Ishikawa (cell line): ENCODE measurements at regions not wholly inside any gene's neighbourhood (a gene's known extent, or its start where the extent isn't known, plus 50 kb on each side); places are given as distances from the start of the nearest gene placed in this dataset.
A peak's percentile ranks its signal among the peaks of the same experiment; 100 is the strongest.

ENCODE experiments used
- CEBPB ChIP-seq: IDR thresholded peaks from 2 replicates; pipeline ENCODE4 v1.6.1; 2012
- CREB1 ChIP-seq: IDR thresholded peaks from 2 replicates; pipeline ENCODE4 v1.6.1; 2012; ENCODE audit warnings: low read depth
- EGR1 ChIP-seq: IDR thresholded peaks from 2 replicates; pipeline ENCODE4 v1.6.1; 2012
- EP300 ChIP-seq: IDR thresholded peaks from 2 replicates; pipeline ENCODE4 v1.6.1; 2012; ENCODE audit warnings: borderline replicate concordance
- FOXM1 ChIP-seq: IDR thresholded peaks from 2 replicates; pipeline ENCODE4 v1.6.1; 2012; ENCODE audit warnings: low read depth, borderline replicate concordance
- NFIC ChIP-seq: IDR thresholded peaks from 2 replicates; pipeline ENCODE4 v1.6.1; 2012
- RAD21 ChIP-seq: IDR thresholded peaks from 2 replicates; pipeline ENCODE4 v1.6.1; 2012; ENCODE audit warnings: low read depth
- REST ChIP-seq: IDR thresholded peaks from 2 replicates; pipeline ENCODE4 v1.6.1; 2012; ENCODE audit warnings: low read depth, mild to moderate bottlenecking
- TAF1 ChIP-seq: IDR thresholded peaks from 2 replicates; pipeline ENCODE4 v1.6.1; 2012; ENCODE audit warnings: low read depth, mild to moderate bottlenecking
- TCF12 ChIP-seq: IDR thresholded peaks from 2 replicates; pipeline ENCODE4 v1.6.1; 2012; ENCODE audit warnings: low read depth
- TEAD4 ChIP-seq: IDR thresholded peaks from 2 replicates; pipeline ENCODE4 v1.6.1; 2012
- USF1 ChIP-seq: IDR thresholded peaks from 2 replicates; pipeline ENCODE4 v1.6.1; 2012
- YY1 ChIP-seq: IDR thresholded peaks from 2 replicates; pipeline ENCODE4 v1.6.1; 2012; ENCODE audit warnings: low read depth
- ZBTB7A ChIP-seq: IDR thresholded peaks from 2 replicates; pipeline ENCODE4 v1.6.1; 2012; ENCODE audit warnings: low read depth
- TF ChIP-seq, protein P1 (sequence below): IDR thresholded peaks from 2 replicates; pipeline ENCODE4 v1.6.1; 2012

GRCh38 chr17:15828727-15829314 lies 96.7 kb downstream of the TBC1D26 start:
- TF ChIP-seq TEAD4 = 0 out of 2 replicates have a peak, but pooled peaks have one; percentile 6
- 0 out of 2 replicates have a peak, but pooled peaks have one; percentile 51 for TF ChIP-seq YY1
- TF ChIP-seq RAD21 = peak; percentile 86
- TF ChIP-seq NFIC = peak; percentile 63

DNA sequence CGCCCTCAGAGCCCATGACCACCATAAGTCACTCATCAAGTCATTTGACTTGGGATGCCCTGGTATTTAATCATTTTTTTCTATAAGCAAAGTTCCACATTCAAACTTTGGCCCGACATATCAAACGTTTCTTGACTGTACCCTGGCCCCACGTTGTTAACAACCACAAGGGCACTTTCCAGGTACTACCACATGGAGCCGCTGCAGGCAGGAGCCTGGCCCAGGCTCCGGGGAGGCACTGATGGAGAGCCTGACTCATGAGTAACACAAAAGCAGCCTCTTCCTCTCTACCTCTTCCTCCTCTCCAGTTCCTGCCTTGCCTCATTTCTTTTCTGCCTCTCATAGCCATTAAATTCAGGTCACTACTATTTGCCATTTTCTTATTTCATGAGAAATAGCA lies 95.9 kb upstream of the ADORA2B start:
- peak; percentile 70 for TF ChIP-seq RAD21

- no peak for TF ChIP-seq USF1
- no peak for TF ChIP-seq TCF12
- TF ChIP-seq CREB1 = no peak
- no peak for TF ChIP-seq EGR1
- TF ChIP-seq CEBPB = no peak
- no peak for TF ChIP-seq EP300
- TF ChIP-seq RAD21 = no peak; the same call in 1 of the 2 replicates
- TF ChIP-seq ZBTB7A = no peak
- no peak for TF ChIP-seq TEAD4
- TF ChIP-seq NFIC = no peak
- no peak for TF ChIP-seq FOXM1
Observed at GRCh38 chr17:15882058-15882720, 62.7 kb upstream of the ADORA2B start.

DNA sequence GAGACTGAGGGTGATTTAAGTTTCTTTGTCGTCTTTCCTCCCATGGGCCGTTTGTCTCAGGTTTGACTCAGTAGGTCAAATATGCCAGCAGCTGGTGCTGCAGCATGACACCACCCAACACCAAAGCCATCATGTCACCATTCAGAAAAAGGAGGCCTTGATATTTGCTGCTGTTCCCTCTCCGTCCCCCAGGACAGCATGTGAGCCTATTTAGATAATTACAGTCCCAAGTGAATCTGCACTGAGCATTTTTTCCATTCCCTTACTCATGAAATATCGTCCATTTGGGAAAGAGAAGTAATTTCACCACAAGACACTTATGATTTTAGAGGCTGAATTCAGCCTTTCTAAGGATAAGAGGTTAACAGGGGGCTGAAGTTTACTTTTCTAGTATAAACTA lies 62.2 kb upstream of the ADORA2B start:
- TF ChIP-seq EP300 (no peak), TCF12 (no peak), REST (no peak), TEAD4 (no peak), YY1 (no peak), TAF1 (no peak), RAD21 (no peak), CEBPB (no peak), NFIC (no peak), EGR1 (no peak), USF1 (no peak), CREB1 (no peak), ZBTB7A (no peak)

DNA sequence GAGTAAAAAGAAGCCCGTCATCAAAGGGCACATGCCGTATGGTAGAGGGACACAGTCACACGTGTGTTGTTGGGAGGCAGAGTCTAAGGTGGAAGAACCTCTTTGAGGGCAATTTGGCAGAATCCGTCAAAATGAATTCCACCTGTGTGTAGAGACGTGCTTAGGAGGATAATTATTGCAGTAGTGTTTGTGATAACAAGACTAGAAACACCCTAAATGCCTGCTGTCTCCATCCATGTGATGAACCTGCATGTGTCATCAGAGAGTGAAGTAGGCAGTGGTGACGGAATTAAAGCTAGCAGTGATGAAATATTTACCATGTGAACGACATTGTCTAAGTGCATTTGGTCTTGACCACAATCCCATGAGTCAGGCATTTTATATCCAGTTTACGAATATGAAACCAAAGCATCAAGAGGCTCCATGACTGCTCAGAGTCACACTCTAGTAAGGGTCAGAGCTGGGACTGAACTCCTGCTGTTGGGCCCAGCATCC lies 61.3 kb upstream of the ADORA2B start:
- TF ChIP-seq EP300 = no peak
- TF ChIP-seq YY1 = no peak
- no peak for TF ChIP-seq REST
- no peak for TF ChIP-seq RAD21
- no peak for TF ChIP-seq EGR1
- no peak for TF ChIP-seq FOXM1
- no peak for TF ChIP-seq USF1
- TF ChIP-seq, protein P1, sequence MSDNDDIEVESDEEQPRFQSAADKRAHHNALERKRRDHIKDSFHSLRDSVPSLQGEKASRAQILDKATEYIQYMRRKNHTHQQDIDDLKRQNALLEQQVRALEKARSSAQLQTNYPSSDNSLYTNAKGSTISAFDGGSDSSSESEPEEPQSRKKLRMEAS = no peak
- TF ChIP-seq TEAD4 = no peak
- TF ChIP-seq TAF1 = no peak
- TF ChIP-seq CEBPB = no peak
- no peak for TF ChIP-seq CREB1

DNA sequence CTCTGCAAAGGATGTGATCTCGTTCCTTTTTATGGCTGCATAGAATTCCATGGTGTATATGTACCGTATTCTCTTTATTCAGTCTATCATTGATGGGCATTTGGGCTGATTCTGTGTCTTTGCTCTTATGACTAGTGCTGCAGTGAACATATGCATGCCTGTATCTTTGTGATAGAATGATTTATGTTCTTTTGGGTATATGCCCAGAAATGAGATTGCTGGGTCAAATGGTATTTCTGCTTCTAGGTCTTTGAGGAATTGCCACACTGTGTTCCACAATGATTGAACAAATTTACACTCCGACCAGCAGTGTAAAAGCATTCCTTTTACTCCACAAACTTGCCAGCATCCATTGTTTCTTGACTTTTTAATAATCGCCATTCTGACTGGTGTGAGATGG lies 60.2 kb upstream of the ADORA2B start:
- TF ChIP-seq USF1 (no peak), ZBTB7A (no peak), RAD21 (no peak), CEBPB (no peak), FOXM1 (no peak), TCF12 (no peak), CREB1 (no peak), TEAD4 (no peak), YY1 (no peak), REST (no peak), NFIC (no peak)
